CD14-positive monocyte (primary cell): ENCODE measurements at regions not wholly inside any gene's neighbourhood (a gene's known extent, or its start where the extent isn't known, plus 50 kb on each side); places are given as distances from the start of the nearest gene placed in this dataset.

Experiments used
- DNase-seq, 3 donors: peaks; one replicate each; pipeline ENCODE4 v3.0.0-alpha.2; 2011 to 2022
- H2AFZ ChIP-seq: 2 replicates; pipeline ENCODE4 v1.6.0; 2012; ENCODE audit warnings: mild to moderate bottlenecking, low read depth, low read length, inconsistent platforms; ENCODE audit not compliant: insufficient read depth, poor library complexity, severe bottlenecking
- H3K27ac ChIP-seq, 2 donors: 1 replicate in 1 of 2; 2 replicates in 1 of 2; pipeline ENCODE4 v1.5.1; 2012 to 2013; ENCODE audit warnings: low read length in 2 of 2, control low read depth in 1 of 2, inconsistent platforms in 1 of 2, low read depth in 1 of 2, mild to moderate bottlenecking in 1 of 2
- H3K27me3 ChIP-seq, 2 donors: one replicate each; pipeline versions ENCODE4 v1.6.0 to v1.6.1; 2011 to 2013; ENCODE audit warnings: low read length in 2 of 2; ENCODE audit not compliant: control insufficient read depth in 2 of 2, insufficient read depth in 2 of 2
- H3K36me3 ChIP-seq, 2 donors: replicated peaks in 1 of 2; 1 replicate in 1 of 2; 2 replicates in 1 of 2; pipeline versions ENCODE4 v1.5.1 to v1.6.1; 2012 to 2013; ENCODE audit warnings: low read length in 2 of 2, control low read depth in 1 of 2, inconsistent platforms in 1 of 2, mild to moderate bottlenecking in 1 of 2; ENCODE audit not compliant: insufficient read depth in 2 of 2, control insufficient read depth in 1 of 2
- H3K4me1 ChIP-seq, 2 donors: 1 replicate in 1 of 2; 2 replicates in 1 of 2; pipeline versions ENCODE4 v1.5.1 to v1.6.1; 2012 to 2013; ENCODE audit warnings: low read length in 2 of 2, control low read depth in 1 of 2, inconsistent platforms in 1 of 2, mild to moderate bottlenecking in 1 of 2, moderate library complexity in 1 of 2; ENCODE audit not compliant: insufficient read depth in 2 of 2, control insufficient read depth in 1 of 2
- H3K4me2 ChIP-seq: replicated peaks from 2 replicates; pipeline ENCODE3; 2012; ENCODE audit warnings: low read length, moderate library complexity, mild to moderate bottlenecking; ENCODE audit not compliant: poor library complexity, severe bottlenecking; ENCODE audit errors: extremely low read depth
- H3K4me3 ChIP-seq, 3 experiments: fragments of 200-600 bp in 1 of 3; sonication (generic) in 1 of 3; replicated peaks in 1 of 3; 1 replicate in 2 of 3; 2 replicates in 1 of 3; pipeline ENCODE4 v1.5.1; 2011 to 2013; ENCODE audit warnings: low read length in 3 of 3, mild to moderate bottlenecking in 3 of 3, control low read depth in 2 of 3, low read depth in 2 of 3, inconsistent platforms in 1 of 3, moderate library complexity in 1 of 3
- H3K79me2 ChIP-seq: 2 replicates; pipeline ENCODE4 v1.6.0; 2012; ENCODE audit warnings: mild to moderate bottlenecking, control low read depth, inconsistent platforms, low read length, moderate library complexity; ENCODE audit not compliant: insufficient read depth
- H3K9ac ChIP-seq: 2 replicates; pipeline ENCODE4 v1.6.0; 2017; ENCODE audit warnings: low read length, mild to moderate bottlenecking; ENCODE audit not compliant: insufficient read depth, poor library complexity, severe bottlenecking
- H3K9me3 ChIP-seq, 2 donors: replicated peaks in 1 of 2; 1 replicate in 1 of 2; 2 replicates in 1 of 2; pipeline versions ENCODE4 v1.5.1 to v1.6.1; 2012 to 2013; ENCODE audit warnings: low read length in 2 of 2, control low read depth in 1 of 2; ENCODE audit not compliant: control insufficient read depth in 1 of 2, insufficient read depth in 1 of 2
- H4K20me1 ChIP-seq: 2 replicates; pipeline ENCODE4 v1.6.0; 2012; ENCODE audit warnings: mild to moderate bottlenecking, low read length, control low read depth, moderate library complexity; ENCODE audit not compliant: insufficient read depth
- H3K27ac Mint-ChIP-seq, 7 donors: one replicate each; pipeline ENCODE4 v1.8.0; 2020; ENCODE audit warnings: mild to moderate bottlenecking in 7 of 7, mixed read lengths in 7 of 7, moderate library complexity in 6 of 7, inconsistent platforms in 2 of 7
- H3K27me3 Mint-ChIP-seq, 3 donors: one replicate each; pipeline ENCODE4 v1.8.0; 2021 to 2022; ENCODE audit warnings: low read depth in 3 of 3, mild to moderate bottlenecking in 3 of 3, mixed read lengths in 3 of 3, moderate library complexity in 3 of 3, inconsistent platforms in 1 of 3
- H3K36me3 Mint-ChIP-seq, 2 donors: one replicate each; pipeline ENCODE4 v1.8.0; 2020; ENCODE audit warnings: mixed read lengths in 2 of 2, inconsistent platforms in 1 of 2, mild to moderate bottlenecking in 1 of 2
- H3K4me1 Mint-ChIP-seq: one replicate; pipeline ENCODE4 v1.8.0; 2020; ENCODE audit warnings: mild to moderate bottlenecking, mixed read lengths
- H3K4me3 Mint-ChIP-seq, 2 donors: one replicate each; pipeline ENCODE4 v1.8.0; 2020; ENCODE audit warnings: mild to moderate bottlenecking in 2 of 2, mixed read lengths in 2 of 2, moderate library complexity in 1 of 2
- H3K9me3 Mint-ChIP-seq, 7 donors: one replicate each; pipeline ENCODE4 v1.8.0; 2020 to 2022; ENCODE audit warnings: mixed read lengths in 7 of 7, mild to moderate bottlenecking in 6 of 7, moderate library complexity in 6 of 7, inconsistent platforms in 2 of 7
- WGBS: methylation state at CpG from one replicate; pipeline ENCODE4 v1.1.5; 2013; ENCODE audit warnings: missing lambda C conversion rate; ENCODE audit not compliant: insufficient coverage; 5-methylcytosine and 5-hydroxymethylcytosine counted together
- intact Hi-C, 2 donors: fragments of 100-400 bp; cut with micrococcal nuclease; formaldehyde crosslinking; loops; one replicate each; pipeline versions ENCODE4 v1.15.0 to v1.15.1; 2023
- TF ChIP-seq, protein P1 (sequence below): fragments of 200-600 bp; IDR thresholded peaks from one replicate; pipeline ENCODE4 v1.8.0; 2022; ENCODE audit warnings: antibody characterized with exemption, mild to moderate bottlenecking

GRCh38 chr1:188406636-188407035 is 1577.9 kb downstream of the PLA2G4A start:
- no peaks in the 10 kb centered on the region for H3K36me3 ChIP-seq
- no peak overlapping the region for H3K4me3 ChIP-seq
- intact Hi-C loops: no loop called here
- DNase-seq: no peak
- WGBS: no CpG with 5 or more reads among the region's 2 CpGs
- no peak overlapping the region for H2AFZ ChIP-seq
- no peak overlapping the region for H3K4me2 ChIP-seq
- TF ChIP-seq, protein P1, sequence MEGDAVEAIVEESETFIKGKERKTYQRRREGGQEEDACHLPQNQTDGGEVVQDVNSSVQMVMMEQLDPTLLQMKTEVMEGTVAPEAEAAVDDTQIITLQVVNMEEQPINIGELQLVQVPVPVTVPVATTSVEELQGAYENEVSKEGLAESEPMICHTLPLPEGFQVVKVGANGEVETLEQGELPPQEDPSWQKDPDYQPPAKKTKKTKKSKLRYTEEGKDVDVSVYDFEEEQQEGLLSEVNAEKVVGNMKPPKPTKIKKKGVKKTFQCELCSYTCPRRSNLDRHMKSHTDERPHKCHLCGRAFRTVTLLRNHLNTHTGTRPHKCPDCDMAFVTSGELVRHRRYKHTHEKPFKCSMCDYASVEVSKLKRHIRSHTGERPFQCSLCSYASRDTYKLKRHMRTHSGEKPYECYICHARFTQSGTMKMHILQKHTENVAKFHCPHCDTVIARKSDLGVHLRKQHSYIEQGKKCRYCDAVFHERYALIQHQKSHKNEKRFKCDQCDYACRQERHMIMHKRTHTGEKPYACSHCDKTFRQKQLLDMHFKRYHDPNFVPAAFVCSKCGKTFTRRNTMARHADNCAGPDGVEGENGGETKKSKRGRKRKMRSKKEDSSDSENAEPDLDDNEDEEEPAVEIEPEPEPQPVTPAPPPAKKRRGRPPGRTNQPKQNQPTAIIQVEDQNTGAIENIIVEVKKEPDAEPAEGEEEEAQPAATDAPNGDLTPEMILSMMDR: no peak
- Mint-ChIP-seq H3K27me3 (no peaks in the 10 kb centered on the region), H3K4me3 (no peak overlapping the region), H3K4me1 (no peaks in the 10 kb centered on the region), H3K27ac (no peak overlapping the region), H3K36me3 (no peaks in the 10 kb centered on the region), H3K9me3 (no peaks in the 10 kb centered on the region)
- H3K4me1 ChIP-seq: no peaks in the 10 kb centered on the region
- H4K20me1 ChIP-seq: no peaks in the 10 kb centered on the region
- H3K79me2 ChIP-seq: no peaks in the 10 kb centered on the region
- no peaks in the 10 kb centered on the region for H3K27me3 ChIP-seq
- no peak overlapping the region for H3K9ac ChIP-seq
- no peaks in the 10 kb centered on the region for H3K9me3 ChIP-seq
- H3K27ac ChIP-seq: no peak overlapping the region

GRCh38 chr1:188420177-188420576 is 1591.4 kb downstream of the PLA2G4A start:
- Histone ChIP-seq H3K36me3 (no peaks in the 10 kb centered on the region), H4K20me1 (no peaks in the 10 kb centered on the region), H3K9ac (no peak overlapping the region), H3K27me3 (no peaks in the 10 kb centered on the region), H3K4me3 (no peak overlapping the region), H3K27ac (no peak overlapping the region), H3K4me2 (no peak overlapping the region), H3K4me1 (no peaks in the 10 kb centered on the region), H2AFZ (no peak overlapping the region), H3K9me3 (peaks cover 0 to 13% of the 10 kb centered on the region in 2 donors), H3K79me2 (no peaks in the 10 kb centered on the region)
- no peaks in the 10 kb centered on the region for H3K27me3 Mint-ChIP-seq
- H3K4me3 Mint-ChIP-seq: no peak overlapping the region
- TF ChIP-seq, protein P1: no peak
- intact Hi-C loops: no loop called here
- peaks cover 9% of the 10 kb centered on the region for H3K4me1 Mint-ChIP-seq
- no peak overlapping the region for H3K27ac Mint-ChIP-seq
- 27% methylated on average over 1 of the region's 1 CpG for WGBS
- H3K36me3 Mint-ChIP-seq: no peaks in the 10 kb centered on the region
- peaks cover 8 to 28% (median 18%) of the 10 kb centered on the region in 7 donors for H3K9me3 Mint-ChIP-seq
- no peak for DNase-seq
